HepG2 (cell line): ENCODE measurements at regions not wholly inside any gene's neighbourhood (a gene's known extent, or its start where the extent isn't known, plus 50 kb on each side); places are given as distances from the start of the nearest gene placed in this dataset.

ENCODE experiments used
- HOMEZ ChIP-seq: IDR thresholded peaks from 2 replicates; pipeline ENCODE4 v1.6.1; 2016; ENCODE audit warnings: low read depth
- KAT7 ChIP-seq: IDR thresholded peaks from 2 replicates; pipeline ENCODE4 v1.6.1; 2018; ENCODE audit warnings: borderline replicate concordance, missing compliant biosample characterization
- MTA3 ChIP-seq: sonication (generic); formaldehyde crosslinking; IDR thresholded peaks from 2 replicates; pipeline ENCODE4 v1.4.0; 2020; ENCODE audit warnings: missing genetic modification reagents
- RBAK ChIP-seq: sonication (generic); formaldehyde crosslinking; IDR thresholded peaks from 2 replicates; pipeline ENCODE4 v1.5.1; 2020; ENCODE audit warnings: mild to moderate bottlenecking, missing genetic modification reagents
- RFX5 ChIP-seq: IDR thresholded peaks from 2 replicates; pipeline ENCODE4 v1.6.1; 2011; ENCODE audit warnings: low read depth, low read length, improper control_type of control experiment
- SUZ12 ChIP-seq: fragments of 150-350 bp; IDR thresholded peaks from 2 replicates; pipeline ENCODE4 v1.6.1; 2014; ENCODE audit warnings: low read depth, low read length
- TMF1 ChIP-seq: sonication (generic); formaldehyde crosslinking; IDR thresholded peaks from 2 replicates; pipeline ENCODE4 v1.8.1; 2022; ENCODE audit warnings: low read depth, missing genetic modification reagents
- ZNF251 ChIP-seq: sonication (generic); formaldehyde crosslinking; IDR thresholded peaks from 2 replicates; pipeline ENCODE4 v1.9.0; 2021; ENCODE audit warnings: mild to moderate bottlenecking, missing genetic modification reagents
- ZNF382 ChIP-seq: sonication (generic); formaldehyde crosslinking; IDR thresholded peaks from 2 replicates; pipeline ENCODE4 v1.5.0; 2020; ENCODE audit warnings: missing genetic modification reagents, mild to moderate bottlenecking, borderline replicate concordance
- TF ChIP-seq, protein P1 (sequence below): sonication (generic); formaldehyde crosslinking; IDR thresholded peaks from 2 replicates; pipeline ENCODE4 v1.5.0; 2020; ENCODE audit warnings: mild to moderate bottlenecking, missing genetic modification reagents, moderate library complexity
- TF ChIP-seq, protein P2 (sequence below): sonication (generic); formaldehyde crosslinking; IDR thresholded peaks from 2 replicates; pipeline ENCODE4 v1.4.0; 2020; ENCODE audit warnings: mild to moderate bottlenecking, low read depth, missing genetic modification reagents
- TF ChIP-seq, protein P3 (sequence below): sonication (generic); formaldehyde crosslinking; IDR thresholded peaks from 2 replicates; pipeline ENCODE4 v1.8.1; 2022; ENCODE audit warnings: low read depth, mild to moderate bottlenecking, missing genetic modification reagents

DNA sequence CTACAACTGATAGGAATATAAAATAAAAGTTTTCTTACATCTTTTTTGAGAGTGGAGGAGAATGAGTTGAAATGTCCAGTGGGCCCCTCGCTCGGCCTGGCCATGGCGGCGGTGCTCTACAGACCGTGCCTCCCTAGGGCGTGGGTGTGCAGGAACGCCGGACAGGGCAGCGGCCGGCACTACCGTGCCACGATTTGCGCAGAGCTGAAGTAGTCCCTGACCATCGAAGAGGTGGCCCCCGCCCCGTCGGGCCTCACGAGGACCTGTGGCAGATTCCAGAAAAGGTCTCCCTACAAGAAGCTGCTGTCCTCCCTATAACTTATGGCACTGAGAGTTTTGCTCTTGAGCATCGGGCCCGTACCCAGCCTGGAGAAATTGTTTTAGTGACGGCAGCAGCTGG, 228.9 kb upstream of the ARHGAP24 start:
- TF ChIP-seq, protein P1, sequence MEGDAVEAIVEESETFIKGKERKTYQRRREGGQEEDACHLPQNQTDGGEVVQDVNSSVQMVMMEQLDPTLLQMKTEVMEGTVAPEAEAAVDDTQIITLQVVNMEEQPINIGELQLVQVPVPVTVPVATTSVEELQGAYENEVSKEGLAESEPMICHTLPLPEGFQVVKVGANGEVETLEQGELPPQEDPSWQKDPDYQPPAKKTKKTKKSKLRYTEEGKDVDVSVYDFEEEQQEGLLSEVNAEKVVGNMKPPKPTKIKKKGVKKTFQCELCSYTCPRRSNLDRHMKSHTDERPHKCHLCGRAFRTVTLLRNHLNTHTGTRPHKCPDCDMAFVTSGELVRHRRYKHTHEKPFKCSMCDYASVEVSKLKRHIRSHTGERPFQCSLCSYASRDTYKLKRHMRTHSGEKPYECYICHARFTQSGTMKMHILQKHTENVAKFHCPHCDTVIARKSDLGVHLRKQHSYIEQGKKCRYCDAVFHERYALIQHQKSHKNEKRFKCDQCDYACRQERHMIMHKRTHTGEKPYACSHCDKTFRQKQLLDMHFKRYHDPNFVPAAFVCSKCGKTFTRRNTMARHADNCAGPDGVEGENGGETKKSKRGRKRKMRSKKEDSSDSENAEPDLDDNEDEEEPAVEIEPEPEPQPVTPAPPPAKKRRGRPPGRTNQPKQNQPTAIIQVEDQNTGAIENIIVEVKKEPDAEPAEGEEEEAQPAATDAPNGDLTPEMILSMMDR (CRISPR knock-in tag) = no peak
- no peak for TF ChIP-seq KAT7 (CRISPR knock-in tag)
- no peak for TF ChIP-seq MTA3 (CRISPR knock-in tag)
- no peak for TF ChIP-seq HOMEZ (CRISPR knock-in tag)
- TF ChIP-seq, protein P2, sequence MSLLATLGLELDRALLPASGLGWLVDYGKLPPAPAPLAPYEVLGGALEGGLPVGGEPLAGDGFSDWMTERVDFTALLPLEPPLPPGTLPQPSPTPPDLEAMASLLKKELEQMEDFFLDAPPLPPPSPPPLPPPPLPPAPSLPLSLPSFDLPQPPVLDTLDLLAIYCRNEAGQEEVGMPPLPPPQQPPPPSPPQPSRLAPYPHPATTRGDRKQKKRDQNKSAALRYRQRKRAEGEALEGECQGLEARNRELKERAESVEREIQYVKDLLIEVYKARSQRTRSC = no peak
- TF ChIP-seq, protein P3, sequence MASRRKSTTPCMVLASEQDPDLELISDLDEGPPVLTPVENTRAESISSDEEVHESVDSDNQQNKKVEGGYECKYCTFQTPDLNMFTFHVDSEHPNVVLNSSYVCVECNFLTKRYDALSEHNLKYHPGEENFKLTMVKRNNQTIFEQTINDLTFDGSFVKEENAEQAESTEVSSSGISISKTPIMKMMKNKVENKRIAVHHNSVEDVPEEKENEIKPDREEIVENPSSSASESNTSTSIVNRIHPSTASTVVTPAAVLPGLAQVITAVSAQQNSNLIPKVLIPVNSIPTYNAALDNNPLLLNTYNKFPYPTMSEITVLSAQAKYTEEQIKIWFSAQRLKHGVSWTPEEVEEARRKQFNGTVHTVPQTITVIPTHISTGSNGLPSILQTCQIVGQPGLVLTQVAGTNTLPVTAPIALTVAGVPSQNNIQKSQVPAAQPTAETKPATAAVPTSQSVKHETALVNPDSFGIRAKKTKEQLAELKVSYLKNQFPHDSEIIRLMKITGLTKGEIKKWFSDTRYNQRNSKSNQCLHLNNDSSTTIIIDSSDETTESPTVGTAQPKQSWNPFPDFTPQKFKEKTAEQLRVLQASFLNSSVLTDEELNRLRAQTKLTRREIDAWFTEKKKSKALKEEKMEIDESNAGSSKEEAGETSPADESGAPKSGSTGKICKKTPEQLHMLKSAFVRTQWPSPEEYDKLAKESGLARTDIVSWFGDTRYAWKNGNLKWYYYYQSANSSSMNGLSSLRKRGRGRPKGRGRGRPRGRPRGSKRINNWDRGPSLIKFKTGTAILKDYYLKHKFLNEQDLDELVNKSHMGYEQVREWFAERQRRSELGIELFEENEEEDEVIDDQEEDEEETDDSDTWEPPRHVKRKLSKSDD (CRISPR knock-in tag) = no peak
- no peak for TF ChIP-seq SUZ12
- no peak for TF ChIP-seq ZNF382
- no peak for TF ChIP-seq RBAK (CRISPR knock-in tag)
- no peak for TF ChIP-seq RFX5
- TF ChIP-seq ZNF251 = no peak
- TF ChIP-seq TMF1 (CRISPR knock-in tag) = no peak
